Prostate gland (tissue), 2 donors: ENCODE measurements at regions not wholly inside any gene's neighbourhood (a gene's known extent, or its start where the extent isn't known, plus 50 kb on each side); places are given as distances from the start of the nearest gene placed in this dataset.

Experiments used
- DNase-seq: peaks from one replicate; pipeline ENCODE4 v3.0.0-alpha.2; 2019; ENCODE audit warnings: low spot score
- H3K27ac ChIP-seq, 2 donors: fragments of 200-600 bp; sonication (generic); 2 replicates each; pipeline ENCODE4 v1.5.1; 2017 to 2019
- H3K27me3 ChIP-seq: fragments of 200-600 bp; sonication (generic); replicated peaks from 2 replicates; pipeline ENCODE4 v1.5.1; 2019; ENCODE audit not compliant: insufficient read depth
- H3K36me3 ChIP-seq, 2 donors: fragments of 200-600 bp; sonication (generic); 1 replicate in 1 of 2; 2 replicates in 1 of 2; pipeline versions ENCODE4 v1.5.1 to v1.8.1; 2017 to 2019
- H3K4me1 ChIP-seq: fragments of 200-600 bp; sonication (generic); replicated peaks from 2 replicates; pipeline ENCODE4 v1.5.1; 2019
- H3K4me3 ChIP-seq, 2 donors: fragments of 200-600 bp; sonication (generic); 2 replicates each; pipeline ENCODE4 v1.5.1; 2017 to 2019
- H3K9me3 ChIP-seq: fragments of 200-600 bp; sonication (generic); 2 replicates; pipeline ENCODE4 v1.5.1; 2017
- POLR2A ChIP-seq: fragments of 450-650 bp; IDR thresholded peaks from one replicate; pipeline ENCODE4 v1.6.1; 2016; ENCODE audit warnings: antibody characterized with exemption, mild to moderate bottlenecking
- POLR2AphosphoS5 ChIP-seq: sonication (generic); formaldehyde crosslinking; IDR thresholded peaks from one replicate; pipeline ENCODE4 v1.6.1; 2017; ENCODE audit warnings: antibody characterized with exemption
- WGBS: methylation state at CpG from one replicate; pipeline ENCODE4 v1.1.5; 2018; 5-methylcytosine and 5-hydroxymethylcytosine counted together
- intact Hi-C: fragments of 100-400 bp; cut with DNase I; formaldehyde crosslinking; loops from one replicate; pipeline ENCODE4 v1.14.2; 2022
- TF ChIP-seq, protein P1 (sequence below), 4 experiments: fragments of 200-600 bp in 2 of 4; fragments of 450-650 bp in 2 of 4; sonication (generic) in 2 of 4; IDR thresholded peaks; 1 replicate in 3 of 4; 2 replicates in 1 of 4; pipeline ENCODE4 v1.5.1; 2016 to 2019; ENCODE audit warnings: antibody characterized with exemption in 4 of 4, mild to moderate bottlenecking in 2 of 4, moderate library complexity in 2 of 4

DNA sequence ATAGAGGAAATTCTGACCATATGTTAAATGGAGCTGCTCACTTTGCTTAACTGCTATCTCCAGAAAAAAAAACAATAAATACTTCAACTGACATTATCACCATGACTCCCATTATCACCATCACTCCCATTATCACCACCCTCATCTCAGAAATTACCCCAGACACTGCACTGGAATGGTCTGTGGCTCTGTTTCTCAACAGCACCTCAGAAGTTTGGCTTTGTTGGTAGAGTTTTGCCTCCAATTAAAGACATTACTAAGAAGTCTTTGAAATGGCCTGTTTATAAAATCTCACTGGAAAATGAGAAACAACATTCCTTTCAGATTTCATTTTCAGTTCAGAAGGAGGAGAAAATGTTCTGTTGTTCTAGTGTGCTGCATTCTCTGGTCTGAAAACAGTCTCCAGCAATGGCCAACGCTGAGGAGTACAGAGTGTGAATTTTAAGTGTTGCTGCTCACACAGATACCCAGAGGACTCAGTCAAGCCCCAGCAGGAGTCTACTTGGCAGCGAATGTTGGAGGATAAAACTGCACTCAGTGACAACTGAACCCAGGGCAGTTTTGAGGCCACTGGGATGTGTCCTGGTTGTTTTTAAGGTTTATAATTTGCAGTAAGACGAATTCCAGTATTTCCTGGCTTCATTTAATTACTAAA, 364.5 kb upstream of the CDH2 start:
- no peak overlapping the region for H3K4me3 ChIP-seq
- TF ChIP-seq POLR2A, result no peak
- TF ChIP-seq, protein P1, sequence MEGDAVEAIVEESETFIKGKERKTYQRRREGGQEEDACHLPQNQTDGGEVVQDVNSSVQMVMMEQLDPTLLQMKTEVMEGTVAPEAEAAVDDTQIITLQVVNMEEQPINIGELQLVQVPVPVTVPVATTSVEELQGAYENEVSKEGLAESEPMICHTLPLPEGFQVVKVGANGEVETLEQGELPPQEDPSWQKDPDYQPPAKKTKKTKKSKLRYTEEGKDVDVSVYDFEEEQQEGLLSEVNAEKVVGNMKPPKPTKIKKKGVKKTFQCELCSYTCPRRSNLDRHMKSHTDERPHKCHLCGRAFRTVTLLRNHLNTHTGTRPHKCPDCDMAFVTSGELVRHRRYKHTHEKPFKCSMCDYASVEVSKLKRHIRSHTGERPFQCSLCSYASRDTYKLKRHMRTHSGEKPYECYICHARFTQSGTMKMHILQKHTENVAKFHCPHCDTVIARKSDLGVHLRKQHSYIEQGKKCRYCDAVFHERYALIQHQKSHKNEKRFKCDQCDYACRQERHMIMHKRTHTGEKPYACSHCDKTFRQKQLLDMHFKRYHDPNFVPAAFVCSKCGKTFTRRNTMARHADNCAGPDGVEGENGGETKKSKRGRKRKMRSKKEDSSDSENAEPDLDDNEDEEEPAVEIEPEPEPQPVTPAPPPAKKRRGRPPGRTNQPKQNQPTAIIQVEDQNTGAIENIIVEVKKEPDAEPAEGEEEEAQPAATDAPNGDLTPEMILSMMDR (IDR thresholded peaks at IDR 0.05), result no peak
- no peak for TF ChIP-seq POLR2AphosphoS5
- H3K4me1 ChIP-seq, result no peaks in the 10 kb centered on the region
- no peak overlapping the region for H3K27ac ChIP-seq
- intact Hi-C loops, result no loop called here
- H3K27me3 ChIP-seq, result no peaks in the 10 kb centered on the region
- no peak for DNase-seq
- no peaks in the 10 kb centered on the region for H3K36me3 ChIP-seq
- 40% methylated on average over 3 of the region's 3 CpGs for WGBS
- H3K9me3 ChIP-seq, result no peaks in the 10 kb centered on the region

DNA sequence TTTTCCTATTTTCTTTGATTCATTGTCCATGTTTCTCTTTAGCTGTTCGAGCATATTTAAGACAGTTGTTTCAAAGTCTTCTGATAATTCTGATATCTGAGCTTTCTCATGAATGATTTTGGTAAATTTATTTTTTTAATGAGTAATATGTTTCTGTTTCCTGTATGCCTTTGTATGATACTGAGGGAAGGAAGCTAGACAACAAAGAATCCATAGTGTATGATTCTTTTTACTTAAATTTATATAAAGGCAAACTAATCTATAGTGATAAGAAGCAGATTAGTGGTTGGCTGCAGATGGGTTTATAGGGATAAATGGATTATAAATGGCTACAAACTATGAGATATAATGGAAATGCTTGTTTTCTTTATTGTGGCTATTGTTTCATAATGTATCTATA, 352.7 kb upstream of the CDH2 start:
- Histone ChIP-seq H3K9me3 (no peaks in the 10 kb centered on the region), H3K4me3 (no peak overlapping the region), H3K4me1 (no peaks in the 10 kb centered on the region), H3K27me3 (no peaks in the 10 kb centered on the region), H3K27ac (no peak overlapping the region), H3K36me3 (no peaks in the 10 kb centered on the region)
- DNase-seq, result no peak
- WGBS, result 73% methylated on average over 1 of the region's 1 CpG
- TF ChIP-seq POLR2AphosphoS5 (no peak), POLR2A (no peak)
- TF ChIP-seq, protein P1 (IDR thresholded peaks at IDR 0.05), result no peak
- intact Hi-C loops, result no loop called here

DNA sequence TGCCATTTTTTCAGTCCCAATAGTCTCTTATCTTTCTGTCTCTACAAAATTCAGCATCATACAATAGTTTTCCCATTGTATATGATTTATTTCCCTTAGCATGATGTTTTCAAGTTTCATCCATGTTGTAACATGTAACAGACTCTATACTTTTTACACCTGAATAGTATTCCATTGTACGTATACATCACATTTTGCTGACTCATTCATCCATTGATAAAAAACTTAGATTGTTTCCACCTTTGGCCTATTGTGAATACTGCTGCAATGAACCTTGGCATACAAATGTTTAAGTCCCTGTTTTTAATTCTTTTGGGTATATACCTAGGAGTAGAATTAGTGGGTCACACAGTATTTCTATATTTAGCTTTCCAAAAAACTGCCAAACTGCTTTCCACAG, 349.3 kb upstream of the CDH2 start:
- DNase-seq, result no peak
- TF ChIP-seq, protein P1 (IDR thresholded peaks at IDR 0.05), result no peak
- TF ChIP-seq POLR2AphosphoS5 (no peak), POLR2A (no peak)
- 94% methylated on average over 1 of the region's 1 CpG for WGBS
- Histone ChIP-seq H3K4me3 (no peak overlapping the region), H3K27me3 (no peaks in the 10 kb centered on the region), H3K9me3 (no peaks in the 10 kb centered on the region), H3K36me3 (no peaks in the 10 kb centered on the region), H3K4me1 (no peaks in the 10 kb centered on the region), H3K27ac (no peak overlapping the region)
- intact Hi-C loops, result no loop called here

DNA sequence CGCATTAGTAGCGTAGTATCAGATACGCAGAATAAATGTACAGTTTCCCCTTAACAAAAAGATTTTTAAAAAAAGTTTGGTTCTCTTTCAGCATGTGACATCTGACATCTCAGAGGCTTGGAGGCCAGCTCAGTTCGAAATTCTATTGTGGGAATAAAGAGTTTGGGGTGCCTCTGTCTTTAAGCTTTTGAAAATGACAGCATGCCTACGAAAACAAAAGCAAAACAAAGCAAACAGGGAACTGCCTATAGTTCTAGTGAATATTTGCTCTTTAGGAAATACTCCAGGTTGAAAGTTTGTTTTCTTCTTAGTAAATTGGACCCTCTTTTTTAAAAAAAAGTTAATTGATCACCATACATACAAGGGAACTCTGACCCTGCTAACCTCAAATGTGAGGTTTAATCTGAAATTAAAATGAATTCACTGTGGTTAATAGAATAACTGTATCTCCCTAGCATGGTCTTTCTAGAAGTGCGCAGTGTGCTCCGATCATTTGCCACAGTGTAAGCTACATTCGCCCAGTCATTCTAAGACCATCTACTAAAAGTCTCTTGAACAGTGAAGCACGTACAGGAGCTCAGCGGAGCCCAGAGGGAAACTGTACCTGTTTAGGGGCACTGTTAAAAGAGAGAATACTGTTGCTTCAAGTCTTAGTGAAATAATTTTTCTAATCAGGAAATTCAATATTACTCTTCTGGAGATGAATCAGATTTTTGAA, 347.0 kb upstream of the CDH2 start:
- Histone ChIP-seq H3K27me3 (no peaks in the 10 kb centered on the region), H3K9me3 (no peaks in the 10 kb centered on the region), H3K27ac (no peak overlapping the region), H3K36me3 (no peaks in the 10 kb centered on the region), H3K4me3 (no peak overlapping the region), H3K4me1 (no peaks in the 10 kb centered on the region)
- TF ChIP-seq POLR2A (no peak), POLR2AphosphoS5 (no peak)
- TF ChIP-seq, protein P1 (IDR thresholded peaks at IDR 0.05), result no peak
- intact Hi-C loops, result no loop called here
- 83% methylated on average over 10 of the region's 10 CpGs for WGBS
- no peak for DNase-seq

DNA sequence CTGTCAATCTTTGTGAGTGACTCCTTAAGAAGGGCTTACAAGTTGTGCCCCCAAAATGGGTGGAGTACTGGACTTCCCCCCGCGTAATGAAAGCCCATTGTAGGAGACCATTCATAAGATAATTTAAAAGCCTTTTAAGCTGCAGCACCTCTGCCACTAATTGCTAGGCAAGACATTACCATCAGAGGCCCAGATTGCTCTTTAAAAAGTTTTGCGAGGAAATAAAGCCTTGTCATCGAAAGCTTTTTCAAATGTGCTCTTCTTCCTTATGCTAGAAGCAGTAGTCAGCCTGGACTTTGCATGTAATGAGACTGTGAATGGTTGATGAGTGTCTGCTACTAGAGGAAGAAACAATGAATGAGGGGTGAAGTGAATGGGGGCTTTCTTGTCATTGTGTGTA, 345.3 kb upstream of the CDH2 start:
- 22% methylated on average over 4 of the region's 4 CpGs for WGBS
- TF ChIP-seq, protein P1 (IDR thresholded peaks at IDR 0.05), result no peak
- TF ChIP-seq POLR2AphosphoS5 (no peak), POLR2A (no peak)

More for the DNA sequence above, 345.3 kb upstream of the CDH2 start:
- Histone ChIP-seq H3K27ac (no peak overlapping the region), H3K27me3 (no peaks in the 10 kb centered on the region), H3K4me1 (no peaks in the 10 kb centered on the region), H3K4me3 (no peak overlapping the region), H3K36me3 (no peaks in the 10 kb centered on the region), H3K9me3 (no peaks in the 10 kb centered on the region)
- no peak for DNase-seq
- intact Hi-C loops, result no loop called here
